ENCODE measurements at regions not wholly inside any gene's neighbourhood (a gene's known extent, or its start where the extent isn't known, plus 50 kb on each side); places are given as distances from the start of the nearest gene placed in this dataset.
"Not testable (repeated sequence)": the region's sequence is repeated elsewhere in the genome, so short reads cannot be mapped to it uniquely, and the experiment has no call there.

GRCh38 chr17:20633268-20634059 is 53.9 kb downstream of the CDRT15L2 start:
- intact Hi-C loops (cut with DNase I); DNase-seq (ENCODE audit: low spot score): not testable (repeated sequence)

DNA sequence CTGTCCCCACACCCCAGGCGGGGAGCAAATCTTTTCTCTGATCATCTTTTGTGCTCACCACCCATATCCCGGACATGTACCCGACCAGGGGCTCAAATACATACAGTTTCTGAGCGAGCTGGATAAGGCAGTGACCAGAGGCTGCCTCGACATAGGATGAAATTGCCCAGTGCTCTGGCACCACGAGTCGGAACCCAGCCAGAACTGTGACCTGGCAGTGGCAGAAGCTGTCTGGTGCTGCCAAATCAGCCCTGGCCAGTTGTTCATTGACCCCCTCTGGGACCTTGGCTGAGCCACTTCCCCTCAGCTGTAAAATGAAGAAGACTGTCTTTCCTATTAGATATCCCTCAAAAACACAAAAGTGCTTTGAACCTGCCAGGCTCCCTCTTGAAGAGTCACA is 60.6 kb downstream of the CDRT15L2 start:
- intact Hi-C loops (cut with DNase I); DNase-seq (ENCODE audit: low spot score): not testable (repeated sequence)

- DNase-seq (ENCODE audit: low spot score); intact Hi-C loops (cut with DNase I): not testable (repeated sequence)
These were observed 67.2 kb downstream of the CDRT15L2 start for GRCh38 chr17:20646661-20647272.

DNA sequence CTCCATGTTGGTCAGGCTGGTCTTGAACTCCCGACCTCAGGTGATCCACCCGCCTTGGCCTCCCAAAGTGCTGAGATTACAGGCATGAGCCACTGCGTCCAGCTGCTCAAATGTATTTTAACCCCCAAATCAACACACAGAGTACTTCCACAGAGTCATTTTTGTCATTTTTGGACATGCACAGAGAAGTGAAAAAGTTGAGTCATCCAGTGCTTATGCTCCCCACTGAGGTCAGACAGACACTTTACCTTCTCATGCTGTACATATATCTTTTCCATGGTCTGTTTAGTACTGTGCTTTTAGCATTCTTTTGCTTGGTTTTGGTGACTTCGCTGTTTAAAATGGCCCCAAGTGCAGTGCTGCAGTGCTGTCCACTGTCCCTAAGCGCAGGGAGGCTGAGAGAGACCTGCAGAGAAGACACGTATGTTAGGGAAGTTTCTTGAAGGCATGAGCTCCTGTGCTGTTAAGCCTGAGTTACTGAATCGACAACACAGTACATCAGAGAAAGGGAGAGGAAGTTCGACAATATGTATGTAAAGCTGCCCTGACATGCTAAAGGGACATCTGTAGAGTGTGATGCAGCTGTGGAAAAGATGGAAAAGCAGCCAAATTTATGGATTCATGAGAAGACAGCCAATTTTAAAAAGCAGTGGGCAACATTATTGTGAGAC is 69.7 kb downstream of the CDRT15L2 start:
- intact Hi-C loops (cut with DNase I); DNase-seq (ENCODE audit: low spot score): not testable (repeated sequence)

DNA sequence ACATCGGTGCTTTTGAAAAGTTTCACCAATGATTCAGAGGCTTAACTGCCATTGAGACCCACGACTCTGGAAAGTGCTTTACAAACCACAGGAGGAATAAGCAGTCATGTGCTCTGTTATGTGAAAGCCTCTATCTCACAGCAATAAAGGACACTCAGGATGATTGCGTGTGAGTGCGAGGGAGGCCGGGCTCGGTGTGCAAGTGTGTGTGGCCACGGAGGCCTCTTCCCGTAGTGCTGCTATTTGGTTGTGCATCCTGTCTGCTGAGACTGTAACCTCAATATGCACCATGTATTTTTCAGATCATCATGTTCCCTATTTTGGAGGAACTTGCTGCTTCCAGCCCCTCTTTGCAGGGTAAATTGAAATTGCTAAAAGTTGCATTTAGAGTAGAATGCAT is 71.5 kb downstream of the CDRT15L2 start:
- DNase-seq (ENCODE audit: low spot score); intact Hi-C loops (cut with DNase I): not testable (repeated sequence)

GRCh38 chr17:20651736-20652135 is 72.2 kb downstream of the CDRT15L2 start:
- DNase-seq (ENCODE audit: low spot score); intact Hi-C loops (cut with DNase I): not testable (repeated sequence)

DNA sequence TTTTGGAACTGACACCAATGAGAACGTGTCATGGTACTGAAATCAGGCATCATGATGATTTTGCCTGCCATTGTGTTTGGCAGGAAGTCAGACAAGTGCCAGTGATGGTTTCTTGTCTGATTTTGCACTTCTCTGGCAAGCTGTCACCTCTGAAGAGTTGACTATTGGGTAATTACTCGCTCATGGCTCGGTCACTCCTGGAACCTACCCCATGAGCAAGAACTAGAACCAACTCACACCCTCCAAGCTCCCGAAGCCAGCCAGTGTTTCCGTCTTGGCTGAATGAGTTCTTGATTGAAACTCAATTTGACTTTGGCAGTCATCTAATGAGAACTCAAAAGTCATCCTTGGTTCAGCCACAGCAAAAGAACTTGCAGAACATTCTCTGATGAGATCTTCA is 73.9 kb downstream of the CDRT15L2 start:
- DNase-seq (ENCODE audit: low spot score); intact Hi-C loops (cut with DNase I): not testable (repeated sequence)

GRCh38 chr17:20654114-20654513 is 74.6 kb downstream of the CDRT15L2 start:
- DNase-seq (ENCODE audit: low spot score); intact Hi-C loops (cut with DNase I): not testable (repeated sequence)

- intact Hi-C loops (cut with DNase I); DNase-seq (ENCODE audit: low spot score): not testable (repeated sequence)
These were observed 75.1 kb downstream of the CDRT15L2 start for GRCh38 chr17:20654575-20654974.

DNA sequence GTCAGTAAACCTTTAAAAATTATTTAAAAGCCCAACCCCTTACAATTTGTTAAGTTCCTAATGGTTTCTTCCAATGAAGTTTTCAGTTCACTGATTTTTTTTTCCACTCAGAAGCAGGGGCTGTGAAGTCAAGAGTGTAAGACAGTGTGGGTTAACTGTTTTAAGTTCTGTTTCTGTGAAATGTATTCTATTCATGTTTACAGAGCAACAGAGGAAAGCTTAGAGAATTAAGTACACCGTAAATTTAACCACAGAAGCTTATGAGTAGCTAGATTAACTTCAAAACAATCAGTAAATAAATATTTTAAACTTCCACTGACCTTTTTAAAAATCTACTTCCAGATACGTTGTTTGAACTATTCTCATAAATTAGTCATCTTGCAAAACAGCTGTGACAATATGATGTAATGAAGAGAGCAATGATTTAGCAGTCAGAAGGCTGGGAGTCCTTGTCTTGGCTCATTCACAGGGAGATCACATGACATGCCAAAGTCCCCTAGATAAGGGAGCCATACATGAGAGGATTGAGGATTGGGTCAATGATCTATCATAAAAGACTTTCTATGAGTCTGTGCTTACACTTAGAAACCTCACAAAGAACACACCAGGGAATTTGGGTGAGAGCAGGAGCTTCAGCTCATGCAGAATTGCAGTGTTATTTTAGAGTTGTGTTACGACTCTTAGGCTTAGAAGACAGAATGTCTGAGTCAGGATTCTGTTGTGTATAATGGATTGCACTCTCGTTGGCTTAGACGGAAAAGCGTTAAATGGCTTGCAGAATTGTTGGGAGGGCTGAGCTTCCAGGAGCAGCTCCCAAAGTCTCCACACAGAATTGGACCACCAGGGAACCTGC is 85.8 kb downstream of the CDRT15L2 start:
- intact Hi-C loops (cut with DNase I); DNase-seq (ENCODE audit: low spot score): not testable (repeated sequence)

GRCh38 chr17:20666689-20667088 is 87.2 kb downstream of the CDRT15L2 start:
- intact Hi-C loops (cut with DNase I); DNase-seq (ENCODE audit: low spot score): not testable (repeated sequence)

- DNase-seq (ENCODE audit: low spot score); intact Hi-C loops (cut with DNase I): not testable (repeated sequence)
These were observed 88.2 kb downstream of the CDRT15L2 start for GRCh38 chr17:20667712-20668111.

GRCh38 chr17:20668316-20668715 is 88.8 kb downstream of the CDRT15L2 start:
- DNase-seq (ENCODE audit: low spot score); intact Hi-C loops (cut with DNase I): not testable (repeated sequence)

DNA sequence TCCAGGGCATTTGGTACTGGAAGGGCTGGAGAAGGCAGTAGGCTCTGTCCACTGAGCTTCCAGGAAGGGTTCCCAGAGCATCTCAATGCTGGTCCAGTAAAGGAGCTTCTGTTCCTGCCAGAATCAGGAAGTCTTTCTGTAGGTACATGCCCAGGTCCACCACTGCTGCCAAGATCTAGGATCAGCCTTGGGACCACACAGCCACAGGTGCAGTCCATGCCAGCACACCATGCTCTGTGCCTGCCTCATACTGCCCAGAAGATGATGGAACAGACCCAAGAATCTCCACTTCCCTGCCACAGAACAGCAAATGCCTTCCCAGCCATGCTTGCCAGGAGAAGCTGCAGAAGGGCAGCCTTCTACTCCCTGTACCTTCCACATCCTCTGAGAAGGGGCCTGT is 89.3 kb downstream of the CDRT15L2 start:
- DNase-seq (ENCODE audit: low spot score); intact Hi-C loops (cut with DNase I): not testable (repeated sequence)

- intact Hi-C loops (cut with DNase I); DNase-seq (ENCODE audit: low spot score): not testable (repeated sequence)
These were observed 91.0 kb downstream of the CDRT15L2 start for GRCh38 chr17:20670506-20670905.

GRCh38 chr17:20674374-20674773 is 94.8 kb downstream of the CDRT15L2 start:
- DNase-seq (ENCODE audit: low spot score); intact Hi-C loops (cut with DNase I): not testable (repeated sequence)

DNA sequence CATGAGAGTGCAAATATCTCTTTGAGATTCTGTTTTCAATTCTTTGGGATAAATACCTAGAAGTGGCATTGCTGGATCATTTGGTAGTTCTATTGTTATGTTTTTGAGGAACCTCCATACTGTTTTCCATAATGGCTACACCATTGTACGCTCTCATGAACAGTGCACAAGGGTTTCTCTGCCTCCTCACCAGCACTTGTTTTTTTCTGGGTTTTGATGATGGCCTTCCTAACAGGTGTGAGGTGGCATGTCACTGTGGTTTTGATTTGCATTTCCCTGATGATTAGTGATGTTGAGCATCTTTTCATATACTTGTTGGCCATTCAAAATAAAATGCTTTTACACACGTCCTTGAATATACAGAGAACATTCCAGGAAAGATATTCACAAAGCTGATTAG is 96.2 kb downstream of the CDRT15L2 start:
- DNase-seq (ENCODE audit: low spot score); intact Hi-C loops (cut with DNase I): not testable (repeated sequence)

DNA sequence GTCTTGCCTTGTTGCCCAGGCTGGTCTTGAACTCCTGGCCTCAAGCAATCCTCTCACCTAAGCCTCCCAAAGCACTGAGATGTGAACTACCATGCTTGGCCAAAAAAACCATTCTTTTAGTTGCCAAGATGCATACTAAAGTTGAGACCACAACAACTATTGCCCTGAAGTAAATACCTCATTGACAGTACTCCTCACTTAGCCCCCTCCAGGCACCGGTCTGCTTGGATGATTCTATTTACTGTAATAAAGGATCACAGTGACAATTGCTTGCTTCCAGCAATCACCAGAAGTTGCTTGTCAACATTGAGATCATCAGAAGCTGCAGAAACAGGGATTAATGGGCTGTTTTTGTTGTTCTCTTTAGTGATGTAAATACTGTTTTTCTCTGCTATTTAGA is 97.1 kb downstream of the CDRT15L2 start:
- DNase-seq (ENCODE audit: low spot score); intact Hi-C loops (cut with DNase I): not testable (repeated sequence)

GRCh38 chr17:20677469-20677868 is 97.9 kb downstream of the CDRT15L2 start:
- intact Hi-C loops (cut with DNase I); DNase-seq (ENCODE audit: low spot score): not testable (repeated sequence)
